ENCODE measurements at regions not wholly inside any gene's neighbourhood (a gene's known extent, or its start where the extent isn't known, plus 50 kb on each side); places are given as distances from the start of the nearest gene placed in this dataset.
"Not testable (repeated sequence)": the region's sequence is repeated elsewhere in the genome, so short reads cannot be mapped to it uniquely, and the experiment has no call there.

DNA sequence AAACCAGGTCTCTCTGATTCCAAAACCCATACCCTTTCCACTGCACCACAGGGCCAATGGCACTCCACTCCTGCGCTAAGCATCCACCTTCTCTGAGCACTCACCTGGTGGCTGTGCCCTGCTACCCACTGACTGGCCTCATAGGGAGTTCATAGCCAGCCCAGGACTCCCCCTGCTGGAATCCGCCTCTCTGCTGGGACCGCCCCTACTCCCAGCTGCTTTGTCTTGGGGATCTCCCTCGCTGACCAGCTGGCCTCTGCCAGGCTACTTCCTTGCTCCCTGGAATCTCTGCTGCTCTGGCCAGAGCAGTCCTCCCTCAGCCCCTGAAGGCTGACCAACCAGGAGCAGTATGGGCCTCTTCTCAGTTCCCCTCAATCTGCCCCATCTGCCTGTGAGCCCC is 129.7 kb downstream of the FAXC start:
- DNase-seq (ENCODE audit: low spot score) = no peak

DNA sequence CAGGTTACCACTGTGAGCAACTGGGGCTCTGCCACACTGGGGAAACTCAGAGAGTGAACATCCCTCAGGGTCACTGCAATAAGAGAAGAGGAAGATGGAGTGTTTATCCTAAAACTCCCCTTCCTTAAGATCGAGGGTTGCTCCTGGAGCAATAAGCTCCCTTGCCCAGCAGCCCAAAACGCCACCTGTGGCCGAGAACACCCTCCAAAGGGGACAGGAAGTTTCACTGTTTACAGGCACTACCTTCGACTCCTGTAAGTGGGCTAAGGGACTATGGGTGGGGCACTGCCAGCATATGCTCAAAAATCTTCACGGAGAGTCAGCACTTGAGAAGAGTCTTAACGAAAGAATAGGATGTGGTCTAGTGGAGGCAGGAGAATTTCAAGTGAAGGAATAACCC is 132.5 kb downstream of the FAXC start:
- no peak for DNase-seq (ENCODE audit: low spot score)

DNA sequence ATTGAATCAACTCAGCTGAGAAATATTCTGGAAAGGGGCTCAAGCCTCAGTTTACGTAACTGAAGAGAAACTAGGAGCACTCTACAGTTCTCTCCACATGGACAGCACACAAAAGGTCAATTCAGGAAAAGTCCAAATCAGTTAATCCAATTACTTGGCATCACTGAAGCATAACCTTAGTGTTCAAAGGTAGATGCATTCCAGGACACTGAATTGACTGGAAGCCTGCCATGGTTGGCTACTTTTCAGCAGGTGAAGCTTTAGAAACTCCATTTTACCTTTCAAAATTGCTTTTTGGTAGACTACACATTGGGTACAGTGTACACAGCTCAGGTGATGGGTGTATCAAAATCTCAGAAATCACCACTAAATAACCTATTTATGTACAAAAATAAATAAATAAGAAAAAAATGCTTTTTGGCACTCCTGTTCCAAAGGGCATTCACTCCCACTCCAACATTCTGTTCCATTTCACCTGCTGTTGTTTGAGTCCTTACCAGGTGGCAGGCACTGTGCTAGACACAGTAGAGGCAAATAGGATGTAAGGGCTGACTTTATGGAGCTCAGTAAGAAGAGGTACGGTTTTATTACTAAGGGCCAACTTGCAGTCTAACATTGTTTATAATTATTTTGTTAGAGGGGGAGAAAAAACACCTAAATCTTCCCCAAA is 153.4 kb downstream of the FAXC start:
- DNase-seq (ENCODE audit: low spot score) = no peak

DNA sequence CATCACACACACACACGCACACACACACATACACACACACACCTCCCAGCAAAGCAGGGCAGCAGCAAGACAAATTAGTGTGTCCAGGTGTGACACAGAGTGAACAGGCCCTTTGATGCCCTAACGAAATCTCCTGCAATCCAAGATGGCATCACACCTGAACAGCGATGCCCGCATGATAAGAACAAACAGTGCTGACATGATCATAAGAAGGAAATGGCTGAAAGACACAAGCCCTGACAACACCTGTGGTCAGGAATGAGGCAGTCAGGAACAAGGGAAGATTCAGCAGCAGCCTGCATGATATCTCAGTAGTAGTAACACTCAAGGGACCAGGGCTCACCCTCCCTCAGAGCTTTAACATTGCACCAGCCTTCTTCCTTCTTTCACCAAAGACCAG is 156.9 kb downstream of the FAXC start:
- DNase-seq (ENCODE audit: low spot score) = no peak

DNA sequence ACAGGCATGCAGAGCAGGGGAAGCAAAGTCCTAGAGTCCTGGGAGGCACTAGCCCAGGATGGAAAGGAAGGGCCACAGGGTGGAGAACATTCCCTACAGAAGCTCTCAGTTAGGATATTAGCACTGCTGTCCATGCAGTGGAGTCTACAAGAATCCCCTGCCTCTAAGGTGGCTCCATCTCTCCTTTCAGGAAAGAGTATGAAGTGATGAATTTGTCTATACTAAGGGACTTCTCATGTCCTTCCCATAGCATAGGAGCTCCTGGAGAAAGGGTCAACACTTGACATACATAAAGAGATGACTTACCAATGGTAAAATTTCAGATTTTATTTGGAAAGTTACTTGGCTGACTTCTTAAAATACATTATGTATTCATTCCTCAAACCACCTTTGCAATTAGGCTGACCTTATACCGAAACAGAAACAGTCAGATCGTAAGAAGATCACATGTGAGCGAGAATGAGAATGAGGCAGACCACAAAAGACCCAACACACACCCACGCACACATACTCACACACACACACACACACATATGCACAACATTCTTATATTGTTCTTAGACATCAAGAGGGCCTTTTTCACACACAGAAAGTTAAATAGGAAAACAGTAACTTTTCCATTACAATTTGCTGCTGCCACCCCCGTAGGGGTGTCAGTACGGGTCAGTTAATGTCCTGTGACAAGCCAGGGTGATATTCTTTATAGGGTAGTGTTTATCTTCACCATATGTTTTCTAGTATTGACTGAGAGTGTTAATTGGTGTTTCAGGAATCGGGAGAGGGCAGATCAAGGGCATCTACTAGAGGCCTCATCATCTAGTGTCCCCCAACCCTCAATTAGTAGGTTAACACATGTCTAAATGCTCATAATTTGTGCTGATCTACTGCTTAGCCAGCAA is 159.4 kb downstream of the FAXC start:
- DNase-seq (ENCODE audit: low spot score) = no peak

DNA sequence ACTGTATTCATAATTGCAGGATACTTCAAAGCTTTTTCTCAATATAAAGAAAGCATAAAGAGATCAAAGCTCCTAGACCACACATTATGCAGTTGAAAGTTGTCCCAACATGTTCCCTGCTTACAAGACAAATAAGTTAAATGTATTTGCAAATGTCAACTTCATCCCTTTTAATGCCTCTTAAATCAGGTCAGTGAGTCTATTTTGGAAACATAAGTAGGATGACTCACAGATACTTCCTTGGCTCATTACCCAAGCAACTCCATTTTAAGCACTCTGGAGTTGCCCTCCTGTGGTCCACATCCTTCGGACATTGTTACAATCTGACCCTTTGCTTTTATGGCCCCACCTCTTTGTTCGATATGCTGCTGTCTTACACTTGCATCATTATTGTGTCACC is 162.0 kb downstream of the FAXC start:
- no peak for DNase-seq (ENCODE audit: low spot score)

DNA sequence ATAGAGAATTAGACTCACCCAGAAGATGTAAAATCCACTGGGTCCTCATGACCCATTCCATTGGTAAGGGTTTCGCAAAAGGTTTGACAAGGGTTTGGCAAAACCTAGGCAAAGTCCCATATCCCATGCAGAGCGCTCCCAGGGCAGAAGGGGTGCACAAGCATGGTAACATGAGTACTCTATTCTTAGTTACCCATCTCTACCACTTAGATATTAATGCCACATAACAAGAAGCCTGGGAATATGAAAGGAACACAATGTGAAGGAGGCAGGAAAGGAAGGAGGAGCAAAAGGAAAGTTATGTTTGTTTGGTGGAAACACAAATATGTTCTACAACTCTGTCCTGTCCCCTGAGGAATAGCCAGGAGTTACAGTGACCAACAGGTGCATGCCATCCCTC is 163.1 kb downstream of the FAXC start:
- no peak for DNase-seq (ENCODE audit: low spot score)

DNA sequence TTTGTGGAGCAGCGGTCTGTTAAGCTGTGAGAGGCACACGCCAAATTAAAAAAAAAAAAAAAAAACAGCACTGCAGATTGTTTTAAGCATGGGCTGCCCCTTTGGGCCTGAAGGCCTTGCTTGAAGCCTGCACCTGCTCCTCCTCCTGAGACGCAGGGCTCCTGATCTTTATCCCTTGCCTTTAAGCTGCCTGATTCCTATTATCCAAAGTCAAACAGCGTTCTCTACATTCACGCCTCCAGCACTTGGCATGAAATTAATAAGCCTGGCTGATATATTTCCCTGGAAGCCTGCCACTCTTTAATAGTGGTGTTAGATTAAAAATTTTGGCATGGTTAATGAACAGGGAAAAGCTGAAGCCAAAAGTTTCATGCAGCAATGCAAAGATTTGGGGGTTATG is 163.9 kb downstream of the FAXC start:
- DNase-seq (ENCODE audit: low spot score) = no peak

DNA sequence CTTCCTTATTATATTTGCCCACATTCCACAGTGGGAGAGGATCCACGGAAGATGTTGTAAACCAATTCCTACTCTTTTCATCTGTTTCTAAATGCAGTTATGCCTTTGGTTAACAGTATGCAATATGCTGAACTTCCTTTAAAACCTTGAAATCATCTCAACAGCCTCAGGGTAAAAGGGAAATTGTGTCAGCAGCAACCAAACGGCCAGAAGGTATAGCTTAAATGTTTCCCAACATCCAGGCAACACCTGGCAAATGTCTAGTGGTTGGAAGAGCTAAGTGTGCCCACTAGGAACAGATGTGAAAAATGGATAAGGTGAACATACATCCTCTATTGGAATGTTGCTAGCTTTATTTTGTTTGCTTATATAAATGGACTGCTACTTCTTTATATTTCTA is 164.8 kb downstream of the FAXC start:
- no peak for DNase-seq (ENCODE audit: low spot score)

DNA sequence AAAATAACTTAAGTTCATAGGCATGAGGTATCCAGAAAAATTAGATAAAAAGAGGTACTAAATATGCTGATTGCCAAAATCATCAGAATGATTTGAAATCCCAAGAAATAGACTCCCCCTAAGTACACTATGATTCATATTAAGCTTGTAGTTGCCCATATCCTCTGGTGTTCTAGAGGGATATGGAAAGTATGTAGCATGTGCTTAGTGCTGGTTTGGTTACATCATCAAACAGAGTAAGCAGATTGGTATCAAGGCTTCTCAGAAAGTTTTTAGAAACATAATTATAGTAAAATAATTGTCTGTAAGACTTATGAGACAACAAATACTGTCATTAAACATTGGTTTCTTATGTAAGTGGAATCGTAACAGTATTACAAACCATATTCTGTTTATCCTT is 166.4 kb downstream of the FAXC start:
- DNase-seq (ENCODE audit: low spot score) = no peak

DNA sequence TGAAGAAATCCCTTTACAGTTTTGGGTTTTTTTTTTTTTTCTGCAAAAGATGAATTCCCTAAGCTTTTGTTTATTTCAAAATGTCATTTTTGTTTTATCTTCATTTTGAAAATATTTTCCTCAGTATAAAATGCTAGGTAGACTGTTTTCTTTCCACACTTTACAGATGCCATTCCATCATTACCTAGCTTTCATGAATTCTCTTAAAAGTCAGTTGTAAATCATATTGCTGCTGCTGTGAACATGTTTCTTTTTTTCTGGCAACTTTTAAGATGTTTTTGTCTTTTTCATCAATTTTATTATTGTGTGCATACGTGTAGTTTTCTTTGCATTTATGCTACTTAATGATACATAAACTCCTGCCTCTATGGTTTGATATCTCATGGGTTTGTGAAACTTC is 168.3 kb downstream of the FAXC start:
- no peak for DNase-seq (ENCODE audit: low spot score)

DNA sequence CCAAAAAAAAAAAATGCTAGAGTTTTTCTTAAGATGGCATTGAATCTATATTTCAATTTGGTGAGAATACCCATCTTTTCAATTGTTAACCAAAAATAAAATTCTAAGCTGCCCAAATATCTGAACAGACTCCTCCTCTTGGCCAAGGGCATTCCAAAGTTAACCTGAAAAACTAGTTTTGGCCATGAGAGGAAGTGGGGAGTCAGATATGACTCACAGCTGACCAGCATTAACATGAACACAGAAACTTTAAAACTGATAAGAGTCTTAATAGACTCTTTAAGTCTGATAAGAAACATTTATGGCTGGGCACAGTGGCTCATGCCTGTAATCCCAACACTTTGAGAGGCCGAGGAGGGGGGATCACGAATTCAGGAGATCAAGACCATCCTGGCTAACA is 171.3 kb downstream of the FAXC start:
- DNase-seq (ENCODE audit: low spot score) = no peak

DNA sequence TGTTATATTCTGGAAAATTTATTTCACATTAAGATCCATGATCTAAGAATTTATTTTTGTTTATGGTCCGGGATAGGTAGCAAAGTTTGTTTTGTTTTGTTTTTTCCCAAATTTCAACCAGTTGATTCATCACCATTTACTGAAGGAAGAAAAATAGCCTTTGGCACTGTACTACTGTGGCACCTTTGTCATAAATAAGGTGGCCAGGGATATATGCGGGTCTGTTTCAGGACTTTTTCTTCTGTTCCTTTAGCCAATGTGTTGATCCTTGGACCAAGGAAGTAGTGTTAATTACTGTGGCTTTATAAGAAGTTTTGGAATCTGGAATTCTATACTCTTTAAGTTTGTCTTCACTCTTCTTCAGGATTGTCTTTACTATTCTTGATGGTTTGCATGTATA is 171.7 kb downstream of the FAXC start:
- no peak for DNase-seq (ENCODE audit: low spot score)

DNA sequence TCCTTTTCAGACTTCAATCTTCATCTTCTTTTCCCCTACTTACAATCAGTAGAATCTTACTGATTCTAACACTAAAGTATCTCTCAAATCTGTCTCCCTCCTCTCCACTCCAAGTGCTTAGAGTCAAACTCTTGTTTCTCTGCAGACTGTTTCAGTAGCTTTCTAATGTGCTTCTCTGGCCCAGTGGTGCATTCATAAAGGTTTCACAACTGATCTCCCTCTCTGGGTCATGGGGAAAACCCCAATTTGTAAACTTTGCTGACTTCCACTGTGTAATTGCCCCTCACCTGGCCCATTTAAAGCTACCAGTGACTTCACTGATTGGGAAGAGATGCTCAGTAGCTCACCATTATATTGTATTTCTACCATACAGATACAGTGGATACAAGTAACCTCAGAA is 183.6 kb downstream of the FAXC start:
- no peak for DNase-seq (ENCODE audit: low spot score)

DNA sequence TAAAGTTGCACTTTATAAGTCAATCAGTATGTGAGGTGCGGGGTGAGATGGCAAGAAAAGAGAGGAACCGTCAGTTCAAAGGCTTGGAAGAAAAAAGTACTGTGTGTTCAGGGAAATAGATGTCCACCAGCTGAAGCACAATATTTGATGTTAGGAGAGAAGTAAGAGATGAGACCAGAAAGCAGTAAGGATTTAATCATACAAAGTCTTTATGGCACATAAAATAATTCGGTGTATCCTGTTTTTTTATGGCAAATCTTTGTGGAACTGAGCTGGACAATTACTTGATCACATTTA is 197.2 kb downstream of the FAXC start:
- no peak for DNase-seq (ENCODE audit: low spot score)

DNA sequence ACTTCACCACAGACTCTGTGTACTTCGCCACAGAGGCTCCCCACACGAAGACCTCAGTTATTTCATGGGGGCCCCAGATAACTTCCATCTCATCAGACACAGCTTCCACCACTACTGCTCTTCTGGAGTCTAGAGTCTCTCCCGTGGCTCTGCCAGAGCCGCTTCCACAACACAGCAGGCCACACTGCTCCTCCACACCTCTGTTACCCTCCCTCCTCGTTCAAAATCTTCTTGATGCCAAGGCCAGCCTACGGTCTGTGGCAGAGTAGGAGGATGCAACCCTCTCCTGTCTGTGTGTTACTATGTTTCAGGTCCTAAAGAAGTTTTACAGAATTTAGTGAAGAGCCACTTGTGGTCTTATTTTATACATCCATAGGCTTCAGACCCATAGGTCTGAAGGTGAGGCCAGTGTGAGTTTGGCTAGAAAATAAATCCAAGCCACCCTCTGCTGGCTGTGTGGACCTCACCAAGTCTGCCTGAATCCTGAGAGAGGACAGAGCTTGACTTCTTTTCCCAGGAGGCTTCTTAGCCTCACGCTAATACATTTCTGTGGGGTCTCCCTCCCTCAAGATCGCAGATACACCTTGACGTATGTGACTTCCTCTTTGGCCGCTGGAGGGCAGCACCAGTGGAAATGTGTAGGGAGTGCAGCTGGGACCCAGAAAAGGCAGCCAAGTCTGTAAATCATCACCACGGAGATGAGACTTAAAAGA is 197.7 kb downstream of the FAXC start:
- DNase-seq (ENCODE audit: low spot score) = no peak

DNA sequence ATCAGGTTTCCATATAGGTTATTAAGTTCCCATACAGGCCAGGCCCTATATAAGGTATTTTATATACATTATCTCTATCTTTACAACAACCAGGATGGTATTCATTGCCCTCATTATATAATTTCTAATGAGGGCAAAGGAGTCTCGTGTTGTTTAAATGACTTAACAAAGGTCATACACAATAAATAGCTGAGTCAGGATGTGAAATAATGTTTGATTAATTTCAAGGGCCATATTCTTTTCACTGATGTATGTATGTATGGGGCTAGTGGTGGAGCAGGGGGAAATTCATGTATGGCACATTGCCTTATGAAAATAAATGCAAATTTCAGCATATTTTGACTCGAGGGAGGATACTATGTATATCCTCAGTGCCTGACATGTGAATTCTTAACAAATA is 200.7 kb downstream of the FAXC start:
- no peak for DNase-seq (ENCODE audit: low spot score)

DNA sequence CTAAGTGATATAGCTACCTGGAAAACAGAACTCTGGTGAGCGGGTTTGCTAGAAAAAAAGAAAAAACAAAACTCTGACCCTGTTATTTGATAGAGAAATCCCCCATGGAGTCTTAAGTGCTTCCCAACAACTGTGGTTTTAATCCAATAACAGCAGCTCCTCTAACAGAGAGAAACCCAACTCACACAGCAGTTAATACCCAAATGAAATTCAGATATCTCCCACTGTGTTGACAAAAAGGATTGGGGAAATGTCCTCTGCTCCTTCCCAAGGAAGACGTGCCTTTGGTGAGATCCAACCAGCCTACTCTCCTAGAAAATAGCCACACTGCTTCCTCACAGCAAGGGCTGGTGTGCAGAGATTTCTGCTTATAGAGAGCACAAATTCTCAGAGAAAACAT is 200.4 kb upstream of the FBXL4 start:
- DNase-seq (ENCODE audit: low spot score) = no peak

DNA sequence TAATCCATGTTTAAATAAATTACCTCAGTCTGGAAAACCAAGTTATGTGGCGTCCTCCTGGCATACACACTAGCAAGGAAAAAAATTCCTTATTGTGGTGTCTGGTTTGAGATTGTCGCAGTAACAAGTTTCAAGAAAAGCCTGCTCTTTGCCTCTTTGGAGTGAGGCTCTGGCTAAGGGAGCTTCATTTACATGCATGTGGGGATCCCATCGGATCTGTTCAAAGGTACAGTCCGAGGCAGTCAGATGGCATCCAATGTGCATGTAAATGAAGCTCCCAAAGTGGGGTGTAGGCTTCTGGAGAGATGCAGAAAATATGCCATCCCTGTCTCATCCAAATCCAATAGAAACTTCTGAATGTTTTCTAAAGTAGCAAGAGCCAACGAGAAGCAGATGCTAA is 199.5 kb upstream of the FBXL4 start:
- DNase-seq (ENCODE audit: low spot score) = no peak

DNA sequence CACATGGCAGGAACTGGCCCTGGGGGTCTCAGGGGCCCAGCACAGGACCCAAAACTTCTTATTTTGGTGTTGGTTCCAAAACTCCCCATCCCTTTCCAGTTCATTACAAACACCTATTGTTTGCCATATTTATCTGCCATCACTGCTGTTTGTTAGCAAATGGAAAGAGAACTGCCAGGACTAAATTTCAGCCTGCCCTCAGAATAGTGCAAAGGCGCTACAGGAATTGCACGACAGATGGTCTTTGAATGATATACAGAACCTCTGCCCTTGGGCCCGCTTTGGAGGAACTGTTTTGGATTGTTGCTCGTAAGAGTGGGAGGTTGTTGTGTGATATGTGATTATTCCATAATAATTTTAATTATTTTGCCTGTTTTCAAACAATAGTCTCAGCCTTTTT is 199.0 kb upstream of the FBXL4 start:
- DNase-seq (ENCODE audit: low spot score) = no peak

DNA sequence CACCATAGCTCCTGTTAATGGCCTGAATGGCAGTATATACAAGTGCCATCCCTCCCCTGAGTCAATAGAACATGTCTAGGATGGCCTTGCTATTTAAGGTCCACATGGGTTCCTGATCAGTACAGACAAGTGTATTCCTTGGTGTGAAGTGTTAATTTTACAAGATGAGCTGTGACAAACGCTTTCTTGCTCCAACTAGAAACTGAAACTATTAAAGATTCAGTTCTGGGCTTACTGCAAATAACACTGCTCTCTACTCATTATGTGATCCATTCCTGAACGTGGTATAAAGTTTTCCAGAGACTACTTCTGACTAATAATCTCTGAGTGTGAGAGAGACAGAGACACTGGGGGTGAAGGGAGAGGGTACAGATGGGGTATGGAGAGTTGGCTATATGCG is 198.0 kb upstream of the FBXL4 start:
- no peak for DNase-seq (ENCODE audit: low spot score)

DNA sequence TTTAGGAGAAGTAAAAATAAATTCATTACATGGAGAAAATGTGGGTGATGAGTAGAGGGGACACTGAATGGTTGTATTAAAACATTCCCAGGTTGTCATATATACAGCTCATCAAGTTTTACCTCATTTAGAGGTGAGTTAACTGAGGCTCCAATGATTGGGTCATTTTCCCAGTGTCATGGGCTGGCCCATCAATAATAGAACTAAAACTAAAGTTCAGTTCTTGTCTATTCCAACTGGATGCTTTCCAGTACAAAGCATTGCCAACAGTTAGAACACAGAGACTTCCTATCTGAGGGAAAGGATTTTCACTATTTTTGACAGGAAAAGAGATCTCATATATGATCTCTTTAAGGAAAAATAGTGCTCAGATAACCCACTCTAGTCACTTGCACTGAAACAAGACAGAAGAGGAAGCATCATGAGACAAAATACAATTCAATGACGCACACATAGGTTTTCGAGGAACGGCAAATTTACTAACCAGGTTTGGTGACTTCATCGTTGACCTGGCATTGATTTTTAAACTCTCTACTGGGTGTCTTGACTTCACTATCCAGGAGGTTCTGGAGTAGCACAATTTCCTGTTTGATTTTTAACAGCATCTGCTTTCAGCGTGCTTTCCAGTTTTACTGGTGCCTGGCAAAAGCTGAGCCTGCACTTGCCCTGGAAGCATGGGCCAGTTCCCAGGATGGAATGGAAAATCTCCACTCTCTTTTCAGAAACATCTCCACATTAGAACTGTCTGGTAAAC is 195.5 kb upstream of the FBXL4 start:
- no peak for DNase-seq (ENCODE audit: low spot score)

DNA sequence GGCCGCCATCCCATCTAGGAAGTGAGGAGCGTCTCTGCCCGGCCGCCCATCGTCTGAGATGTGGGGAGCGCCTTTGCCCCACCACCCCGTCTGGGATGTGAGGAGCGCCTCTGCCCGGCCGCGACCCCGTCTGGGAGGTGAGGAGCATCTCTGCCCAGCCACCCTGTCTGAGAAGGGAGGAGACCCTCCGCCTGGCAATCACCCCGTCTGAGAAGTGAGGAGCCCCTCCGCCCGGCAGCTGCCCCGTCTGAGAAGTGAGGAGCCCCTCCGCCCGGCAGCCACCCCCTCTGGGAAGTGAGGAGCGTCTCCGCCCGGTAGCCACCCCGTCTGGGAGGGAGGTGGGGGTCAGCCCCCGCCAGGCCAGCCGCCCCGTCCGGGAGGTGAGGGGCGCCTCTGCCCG is 194.2 kb upstream of the FBXL4 start:
- not testable (repeated sequence) for DNase-seq (ENCODE audit: low spot score)
